ENCODE measurements at regions not wholly inside any gene's neighbourhood (a gene's known extent, or its start where the extent isn't known, plus 50 kb on each side); places are given as distances from the start of the nearest gene placed in this dataset.

- Histone ChIP-seq H3K36me3 (replicated peaks; ENCODE audit: control insufficient read depth, insufficient read depth, low read length) (no peaks in the 10 kb centered on the region), H3K4me3 (ENCODE audit: insufficient read depth, low read depth, low read length) (no peak overlapping the region), H3K27me3 (ENCODE audit: control insufficient read depth, insufficient read depth, low read length) (no peaks in the 10 kb centered on the region)
- no peak for DNase-seq
These were observed 102.7 kb upstream of the TOP1 start for GRCh38 chr20:40925829-40926510.

- Histone ChIP-seq H3K36me3 (replicated peaks; ENCODE audit: control insufficient read depth, insufficient read depth, low read length) (no peaks in the 10 kb centered on the region), H3K4me3 (ENCODE audit: insufficient read depth, low read depth, low read length) (no peak overlapping the region), H3K27me3 (ENCODE audit: control insufficient read depth, insufficient read depth, low read length) (no peaks in the 10 kb centered on the region)
- DNase-seq, result no peak
These were observed 101.7 kb upstream of the TOP1 start for GRCh38 chr20:40926928-40927327.

GRCh38 chr20:40930561-40930960, 98.1 kb upstream of the TOP1 start:
- Histone ChIP-seq H3K27me3 (ENCODE audit: control insufficient read depth, insufficient read depth, low read length) (no peaks in the 10 kb centered on the region), H3K4me3 (ENCODE audit: insufficient read depth, low read depth, low read length) (no peak overlapping the region), H3K36me3 (replicated peaks; ENCODE audit: control insufficient read depth, insufficient read depth, low read length) (no peaks in the 10 kb centered on the region)
- DNase-seq, result no peak

GRCh38 chr20:40931410-40932044, 97.1 kb upstream of the TOP1 start:
- no peaks in the 10 kb centered on the region for H3K27me3 ChIP-seq (ENCODE audit: control insufficient read depth, insufficient read depth, low read length)
- DNase-seq, result no peak
- H3K36me3 ChIP-seq (replicated peaks; ENCODE audit: control insufficient read depth, insufficient read depth, low read length), result no peaks in the 10 kb centered on the region
- no peak overlapping the region for H3K4me3 ChIP-seq (ENCODE audit: insufficient read depth, low read depth, low read length)

- Histone ChIP-seq H3K27me3 (ENCODE audit: control insufficient read depth, insufficient read depth, low read length) (no peaks in the 10 kb centered on the region), H3K4me3 (ENCODE audit: insufficient read depth, low read depth, low read length) (no peak overlapping the region), H3K36me3 (replicated peaks; ENCODE audit: control insufficient read depth, insufficient read depth, low read length) (no peaks in the 10 kb centered on the region)
- DNase-seq, result no peak
These were observed 96.2 kb upstream of the TOP1 start for GRCh38 chr20:40932436-40932835.

- no peak for DNase-seq
- no peaks in the 10 kb centered on the region for H3K27me3 ChIP-seq (ENCODE audit: control insufficient read depth, insufficient read depth, low read length)
- no peak overlapping the region for H3K4me3 ChIP-seq (ENCODE audit: insufficient read depth, low read depth, low read length)
- no peaks in the 10 kb centered on the region for H3K36me3 ChIP-seq (replicated peaks; ENCODE audit: control insufficient read depth, insufficient read depth, low read length)
These were observed 94.9 kb upstream of the TOP1 start for GRCh38 chr20:40933758-40934157.

GRCh38 chr20:40938020-40938419, 90.6 kb upstream of the TOP1 start:
- H3K36me3 ChIP-seq (replicated peaks; ENCODE audit: control insufficient read depth, insufficient read depth, low read length), result no peaks in the 10 kb centered on the region
- DNase-seq, result peak; percentile 55
- no peak overlapping the region for H3K4me3 ChIP-seq (ENCODE audit: insufficient read depth, low read depth, low read length)
- H3K27me3 ChIP-seq (ENCODE audit: control insufficient read depth, insufficient read depth, low read length), result no peaks in the 10 kb centered on the region

GRCh38 chr20:40939667-40940066, 89.0 kb upstream of the TOP1 start:
- H3K4me3 ChIP-seq (ENCODE audit: insufficient read depth, low read depth, low read length), result no peak overlapping the region
- H3K36me3 ChIP-seq (replicated peaks; ENCODE audit: control insufficient read depth, insufficient read depth, low read length), result no peaks in the 10 kb centered on the region
- no peak for DNase-seq
- H3K27me3 ChIP-seq (ENCODE audit: control insufficient read depth, insufficient read depth, low read length), result no peaks in the 10 kb centered on the region

- no peaks in the 10 kb centered on the region for H3K36me3 ChIP-seq (replicated peaks; ENCODE audit: control insufficient read depth, insufficient read depth, low read length)
- no peak overlapping the region for H3K4me3 ChIP-seq (ENCODE audit: insufficient read depth, low read depth, low read length)
- DNase-seq, result no peak
- H3K27me3 ChIP-seq (ENCODE audit: control insufficient read depth, insufficient read depth, low read length), result peaks cover 3% of the 10 kb centered on the region
These were observed 87.5 kb upstream of the TOP1 start for GRCh38 chr20:40941133-40941610.

- no peak for DNase-seq
- Histone ChIP-seq H3K27me3 (ENCODE audit: control insufficient read depth, insufficient read depth, low read length) (peaks cover 3% of the 10 kb centered on the region), H3K36me3 (replicated peaks; ENCODE audit: control insufficient read depth, insufficient read depth, low read length) (no peaks in the 10 kb centered on the region), H3K4me3 (ENCODE audit: insufficient read depth, low read depth, low read length) (no peak overlapping the region)
These were observed 86.6 kb upstream of the TOP1 start for GRCh38 chr20:40942006-40942405.

- Histone ChIP-seq H3K4me3 (ENCODE audit: insufficient read depth, low read depth, low read length) (no peak overlapping the region), H3K36me3 (replicated peaks; ENCODE audit: control insufficient read depth, insufficient read depth, low read length) (no peaks in the 10 kb centered on the region), H3K27me3 (ENCODE audit: control insufficient read depth, insufficient read depth, low read length) (peaks cover 3% of the 10 kb centered on the region)
- DNase-seq, result no peak
These were observed 85.8 kb upstream of the TOP1 start for GRCh38 chr20:40942775-40943174.

GRCh38 chr20:40943591-40943990, 85.0 kb upstream of the TOP1 start:
- Histone ChIP-seq H3K36me3 (replicated peaks; ENCODE audit: control insufficient read depth, insufficient read depth, low read length) (no peaks in the 10 kb centered on the region), H3K4me3 (ENCODE audit: insufficient read depth, low read depth, low read length) (no peak overlapping the region), H3K27me3 (ENCODE audit: control insufficient read depth, insufficient read depth, low read length) (peaks cover 3% of the 10 kb centered on the region)
- DNase-seq, result peak; percentile 57

GRCh38 chr20:40945189-40945588, 83.4 kb upstream of the TOP1 start:
- no peak for DNase-seq
- Histone ChIP-seq H3K36me3 (replicated peaks; ENCODE audit: control insufficient read depth, insufficient read depth, low read length) (no peaks in the 10 kb centered on the region), H3K27me3 (ENCODE audit: control insufficient read depth, insufficient read depth, low read length) (peaks cover 3% of the 10 kb centered on the region), H3K4me3 (ENCODE audit: insufficient read depth, low read depth, low read length) (no peak overlapping the region)

GRCh38 chr20:40945754-40946450, 82.7 kb upstream of the TOP1 start:
- H3K36me3 ChIP-seq (replicated peaks; ENCODE audit: control insufficient read depth, insufficient read depth, low read length), result no peaks in the 10 kb centered on the region
- H3K4me3 ChIP-seq (ENCODE audit: insufficient read depth, low read depth, low read length), result no peak overlapping the region
- H3K27me3 ChIP-seq (ENCODE audit: control insufficient read depth, insufficient read depth, low read length), result peaks cover 3% of the 10 kb centered on the region
- DNase-seq, result peak; percentile 85

GRCh38 chr20:40946451-40946850, 82.2 kb upstream of the TOP1 start:
- peaks cover 3% of the 10 kb centered on the region for H3K27me3 ChIP-seq (ENCODE audit: control insufficient read depth, insufficient read depth, low read length)
- no peak overlapping the region for H3K4me3 ChIP-seq (ENCODE audit: insufficient read depth, low read depth, low read length)
- no peaks in the 10 kb centered on the region for H3K36me3 ChIP-seq (replicated peaks; ENCODE audit: control insufficient read depth, insufficient read depth, low read length)
- no peak for DNase-seq
